ENCODE measurements at regions not wholly inside any gene's neighbourhood (a gene's known extent, or its start where the extent isn't known, plus 50 kb on each side); places are given as distances from the start of the nearest gene placed in this dataset.

DNA sequence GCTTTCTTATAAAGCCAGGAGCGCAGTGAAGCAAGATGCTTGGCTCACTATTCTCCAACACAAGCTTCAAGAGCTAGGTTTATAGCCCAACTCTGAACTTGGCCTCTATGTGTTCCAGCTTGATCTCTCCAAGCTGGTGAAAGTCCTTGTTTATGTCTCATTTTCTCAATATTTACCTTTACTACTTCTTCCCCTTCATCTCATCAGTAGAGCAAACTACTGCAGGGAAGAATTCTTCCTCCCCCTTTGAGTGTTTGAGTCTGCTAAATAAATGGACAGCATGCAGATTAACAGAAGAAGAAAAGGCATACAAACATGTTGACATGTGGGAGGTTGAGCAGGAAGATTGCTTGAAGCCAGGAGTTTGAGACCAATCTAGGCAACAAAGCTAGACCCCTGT lies 460.7 kb downstream of the ZNF608 start:
- Histone ChIP-seq H2AFZ (ENCODE audit: low read length) (no peak overlapping the region), H4K8ac (ENCODE audit: extremely low read depth, insufficient read depth, low read length) (no peak overlapping the region), H2BK20ac (ENCODE audit: low read length) (no peak overlapping the region), H2BK15ac (ENCODE audit: low read length) (no peak overlapping the region), H3K79me1 (ENCODE audit: low read depth, low read length) (no peaks in the 10 kb centered on the region), H3K4me2 (ENCODE audit: insufficient read depth in 1 of 2, low read depth in 2 of 2, low read length in 2 of 2) (no peak overlapping the region), H3K9ac (replicated peaks in 1 of 4; ENCODE audit: extremely low read depth in 1 of 4, low read depth in 3 of 4, low read length in 3 of 4) (no peak overlapping the region), H2AK5ac (ENCODE audit: low read depth, low read length) (no peak overlapping the region), H3K27ac (ENCODE audit: low read depth, low read length) (no peak overlapping the region), H3K36me3 (ENCODE audit: control insufficient read depth in 2 of 4, insufficient read depth in 4 of 4, low read length in 3 of 4) (no peaks in the 10 kb centered on the region), H2BK12ac (ENCODE audit: low read depth, low read length) (no peak overlapping the region), H3K23ac (ENCODE audit: insufficient read length) (no peak overlapping the region), H4K91ac (replicated peaks; ENCODE audit: insufficient read length, low read length) (no peak overlapping the region), H3K4me3 (ENCODE audit: extremely low read depth in 1 of 4, insufficient read depth in 2 of 4, low read depth in 3 of 4, low read length in 4 of 4) (no peak overlapping the region), H2BK5ac (ENCODE audit: low read depth, low read length) (no peak overlapping the region), H3K14ac (ENCODE audit: insufficient read length) (no peak overlapping the region), H3K4me1 (replicated peaks in 1 of 4; ENCODE audit: control insufficient read depth in 3 of 4, insufficient read depth in 4 of 4, low read length in 3 of 4) (peaks cover 0 to 5% (median 2%) of the 10 kb centered on the region in 4 experiments; a peak in 3 of 7 replicates), H4K5ac (ENCODE audit: insufficient read length, low read depth, low read length) (no peak overlapping the region), H3K4ac (replicated peaks; ENCODE audit: insufficient read length, low read depth, low read length) (no peak overlapping the region), H2BK120ac (replicated peaks; ENCODE audit: low read depth, low read length) (no peak overlapping the region), H4K20me1 (replicated peaks in 1 of 2; ENCODE audit: control insufficient read depth in 1 of 2, insufficient read depth in 2 of 2, low read length in 2 of 2) (no peaks in the 10 kb centered on the region), H3K9me3 (ENCODE audit: insufficient read depth in 2 of 2, low read depth in 1 of 2, low read length in 1 of 2) (no peaks in the 10 kb centered on the region), H3K18ac (ENCODE audit: extremely low read depth, low read length) (no peak overlapping the region), H3K27me3 (replicated peaks in 1 of 4; ENCODE audit: control insufficient read depth in 3 of 4, extremely low read depth in 1 of 4, insufficient read depth in 3 of 4, low read length in 3 of 4) (no peaks in the 10 kb centered on the region), H3K23me2 (ENCODE audit: low read depth, low read length) (no peaks in the 10 kb centered on the region), H3K56ac (replicated peaks; ENCODE audit: insufficient read length, low read depth, low read length) (no peak overlapping the region), H3K79me2 (ENCODE audit: control insufficient read depth in 1 of 2, insufficient read depth in 2 of 2, low read length in 2 of 2) (no peaks in the 10 kb centered on the region)
- FAIRE-seq (no peak), DNase-seq (ENCODE audit: low read depth in 1 of 2, low spot score in 2 of 2) (no peak)
- 95% methylated on average over 1 of the region's 1 CpG; no CpG with 5 or more reads in 1 of the 2 experiments for WGBS, 2 experiments (ENCODE audit: extremely low coverage in 1 of 2, insufficient coverage in 1 of 2, insufficient read length in 1 of 2, insufficient replicate concordance in 2 of 2, low coverage in 1 of 2, low lambda C conversion rate in 2 of 2, missing lambda C conversion rate in 1 of 2)
- CTCF ChIA-PET (ENCODE audit: partially characterized antibody) = interaction anchor here (1.2 kb wide), 1 partner anchor 264 kb away, joined by 3 read pairs; no protein-coding TSS in a partner anchor
- POLR2A ChIA-PET (ENCODE audit: partially characterized antibody) = no interaction called here
- TF ChIP-seq KDM1A (IDR thresholded peaks at IDR 0.05; ENCODE audit: borderline replicate concordance, low read length) (no peak), CREB1 (IDR thresholded peaks at IDR 0.05) (no peak)

Data from H1 (cell line).